ENCODE measurements at regions not wholly inside any gene's neighbourhood (a gene's known extent, or its start where the extent isn't known, plus 50 kb on each side); places are given as distances from the start of the nearest gene placed in this dataset.

DNA sequence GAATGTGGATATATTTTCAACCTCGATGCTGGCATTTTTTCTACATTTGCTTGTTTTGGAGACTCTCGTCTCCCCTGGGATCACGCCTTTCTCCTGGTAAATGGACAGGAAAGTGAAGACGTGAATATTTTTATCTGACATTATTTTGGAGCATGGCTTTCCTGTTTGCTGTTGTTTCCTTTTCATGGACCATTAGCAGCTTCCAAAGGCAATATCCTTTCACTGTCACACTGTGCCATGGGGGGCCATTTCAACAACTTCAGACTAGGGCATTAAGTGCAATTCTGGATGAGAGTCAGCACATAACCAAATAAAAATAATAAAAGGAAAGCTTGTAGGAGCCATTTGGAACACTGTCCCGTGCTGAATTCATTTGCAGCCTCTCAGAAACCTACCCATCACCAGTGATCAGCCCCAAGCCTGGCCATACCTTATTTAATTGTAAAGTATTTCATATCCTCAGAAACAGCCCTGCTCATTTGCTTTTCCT lies 75.9 kb upstream of the NEUROD6 start:
- TF ChIP-seq YY1 (IDR thresholded peaks at IDR 0.05; ENCODE audit: insufficient read depth, insufficient read length) (no peak), SUZ12 (IDR thresholded peaks at IDR 0.05; ENCODE audit: extremely low read depth, insufficient read depth, insufficient read length) (no peak)
